Lung (tissue), 11 donors: ENCODE measurements at regions not wholly inside any gene's neighbourhood (a gene's known extent, or its start where the extent isn't known, plus 50 kb on each side); places are given as distances from the start of the nearest gene placed in this dataset.
"Not testable (repeated sequence)": the region's sequence is repeated elsewhere in the genome, so short reads cannot be mapped to it uniquely, and the experiment has no call there.

Source experiments
- ATAC-seq: fragments of 200-7000 bp; cut with Tn5 transposase; one replicate; pipeline ENCODE4 v1.9.1; 2020; ENCODE audit warnings: moderate number of reproducible peaks; ENCODE audit not compliant: insufficient read depth, low FRiP score
- DNase-seq, 3 donors: peaks; one replicate each; pipeline ENCODE4 v3.0.0-alpha.2; 2013 to 2017
- H3K27ac ChIP-seq, 2 donors: one replicate each; pipeline ENCODE4 v1.5.1; 2013; ENCODE audit warnings: mild to moderate bottlenecking in 2 of 2, moderate library complexity in 2 of 2, control low read depth in 1 of 2, inconsistent platforms in 1 of 2, low read depth in 1 of 2, low read length in 1 of 2
- H3K27me3 ChIP-seq, 3 donors: one replicate each; pipeline ENCODE4 v1.5.1; 2013; ENCODE audit warnings: low read length in 2 of 3; ENCODE audit not compliant: control insufficient read depth in 3 of 3, insufficient read depth in 3 of 3
- H3K36me3 ChIP-seq, 4 donors: one replicate each; pipeline ENCODE4 v1.5.1; 2013; ENCODE audit warnings: low read length in 4 of 4, mild to moderate bottlenecking in 1 of 4, moderate library complexity in 1 of 4; ENCODE audit not compliant: control insufficient read depth in 4 of 4, insufficient read depth in 4 of 4
- H3K4me1 ChIP-seq, 5 donors: one replicate each; pipeline ENCODE4 v1.5.1; 2013; ENCODE audit warnings: low read length in 5 of 5, mild to moderate bottlenecking in 2 of 5, moderate library complexity in 1 of 5; ENCODE audit not compliant: control insufficient read depth in 5 of 5, insufficient read depth in 5 of 5
- H3K4me3 ChIP-seq: one replicate; pipeline ENCODE4 v1.5.1; 2013; ENCODE audit warnings: mild to moderate bottlenecking, control low read depth, moderate library complexity
- H3K9ac ChIP-seq, 2 donors: one replicate each; pipeline ENCODE4 v1.5.1; 2013; ENCODE audit warnings: low read length in 2 of 2, control low read depth in 1 of 2; ENCODE audit not compliant: insufficient read depth in 1 of 2
- H3K9me3 ChIP-seq, 4 donors: one replicate each; pipeline ENCODE4 v1.5.1; 2013; ENCODE audit warnings: low read length in 3 of 4, mild to moderate bottlenecking in 1 of 4, moderate library complexity in 1 of 4; ENCODE audit not compliant: control insufficient read depth in 4 of 4, insufficient read depth in 3 of 4
- WGBS, 2 donors: extraction: QIAGEN DNeasy Blood & Tissue Kit; methylation state at CpG; one replicate each; pipeline ENCODE4 v1.1.7; 2013; 5-methylcytosine and 5-hydroxymethylcytosine counted together
- TF ChIP-seq, protein P1 (sequence below): IDR thresholded peaks from 2 replicates; pipeline ENCODE4 v1.5.1; 2012; ENCODE audit warnings: mild to moderate bottlenecking; ENCODE audit errors: control extremely low read depth, extremely low read depth
- donor health status: control.
- donor health status: control.
- donor health status: Bipolar disorder and iron deficiency.
- donor health status: healthy.
- donor health status: DM: yes; HTN: yes; CAD: no.

DNA sequence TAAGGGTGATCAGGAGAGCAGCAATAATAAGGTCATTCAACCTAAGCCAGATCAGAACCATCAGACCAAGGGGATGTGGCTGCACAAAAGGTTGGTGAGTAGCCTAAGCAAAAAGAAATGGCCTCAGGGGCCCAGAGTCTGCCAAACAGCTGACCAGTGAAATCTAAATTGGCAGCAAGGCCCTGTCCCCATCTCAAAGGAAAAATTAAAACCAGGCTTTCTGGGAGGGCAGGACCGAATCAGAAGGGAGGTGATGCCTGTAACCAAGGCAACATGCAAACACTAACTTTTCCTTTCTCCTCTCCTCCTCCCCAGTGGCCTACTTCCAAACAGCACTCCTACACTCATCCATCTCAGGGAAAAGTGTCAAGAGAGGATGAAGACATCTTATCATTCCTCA is 256.4 kb downstream of the NUAK1 start:
- H3K4me3 ChIP-seq: no peak overlapping the region

DNA sequence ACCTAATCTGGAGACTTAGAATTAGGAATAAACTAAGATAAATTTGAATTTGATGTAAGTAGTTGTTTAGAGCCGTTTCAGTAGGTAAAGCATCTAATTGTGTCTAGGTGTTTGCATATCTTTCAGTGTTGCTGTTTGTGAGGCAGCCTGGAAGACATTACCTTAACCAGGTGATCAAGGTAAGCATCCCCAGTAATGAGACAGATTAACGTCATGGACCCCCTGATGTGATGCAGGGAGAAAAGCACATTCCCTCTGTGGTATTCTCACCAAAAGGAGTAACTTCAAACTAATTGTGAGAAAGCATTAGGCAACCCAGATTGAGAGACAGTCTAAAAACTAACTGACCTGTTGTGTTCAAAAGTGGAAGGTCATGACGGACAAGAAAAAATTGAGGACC is 251.6 kb downstream of the NUAK1 start:
- Histone ChIP-seq H3K9ac (no peak overlapping the region), H3K27me3 (no peaks in the 10 kb centered on the region), H3K27ac (no peak overlapping the region), H3K9me3 (no peaks in the 10 kb centered on the region), H3K36me3 (no peaks in the 10 kb centered on the region), H3K4me1 (no peaks in the 10 kb centered on the region), H3K4me3 (no peak overlapping the region)
- TF ChIP-seq, protein P1, sequence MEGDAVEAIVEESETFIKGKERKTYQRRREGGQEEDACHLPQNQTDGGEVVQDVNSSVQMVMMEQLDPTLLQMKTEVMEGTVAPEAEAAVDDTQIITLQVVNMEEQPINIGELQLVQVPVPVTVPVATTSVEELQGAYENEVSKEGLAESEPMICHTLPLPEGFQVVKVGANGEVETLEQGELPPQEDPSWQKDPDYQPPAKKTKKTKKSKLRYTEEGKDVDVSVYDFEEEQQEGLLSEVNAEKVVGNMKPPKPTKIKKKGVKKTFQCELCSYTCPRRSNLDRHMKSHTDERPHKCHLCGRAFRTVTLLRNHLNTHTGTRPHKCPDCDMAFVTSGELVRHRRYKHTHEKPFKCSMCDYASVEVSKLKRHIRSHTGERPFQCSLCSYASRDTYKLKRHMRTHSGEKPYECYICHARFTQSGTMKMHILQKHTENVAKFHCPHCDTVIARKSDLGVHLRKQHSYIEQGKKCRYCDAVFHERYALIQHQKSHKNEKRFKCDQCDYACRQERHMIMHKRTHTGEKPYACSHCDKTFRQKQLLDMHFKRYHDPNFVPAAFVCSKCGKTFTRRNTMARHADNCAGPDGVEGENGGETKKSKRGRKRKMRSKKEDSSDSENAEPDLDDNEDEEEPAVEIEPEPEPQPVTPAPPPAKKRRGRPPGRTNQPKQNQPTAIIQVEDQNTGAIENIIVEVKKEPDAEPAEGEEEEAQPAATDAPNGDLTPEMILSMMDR: no peak
- ATAC-seq: no peak
- WGBS, 2 donors: 89 to 90% methylated on average over 3 of the region's 3 CpGs
- DNase-seq: no peak

More for the DNA sequence above, 256.4 kb downstream of the NUAK1 start:
- Histone ChIP-seq H3K36me3 (no peaks in the 10 kb centered on the region), H3K9me3 (no peaks in the 10 kb centered on the region), H3K9ac (no peak overlapping the region), H3K27ac (no peak overlapping the region), H3K4me1 (no peaks in the 10 kb centered on the region), H3K27me3 (no peaks in the 10 kb centered on the region)
- peak in 2 of 3 donors; percentile 17 to 22 for DNase-seq
- whole genome bisulfite sequencing, 2 donors: 56 to 60% methylated on average over 1 of the region's 1 CpG
- peak; percentile 58 for ATAC-seq
- TF ChIP-seq, protein P1: no peak

DNA sequence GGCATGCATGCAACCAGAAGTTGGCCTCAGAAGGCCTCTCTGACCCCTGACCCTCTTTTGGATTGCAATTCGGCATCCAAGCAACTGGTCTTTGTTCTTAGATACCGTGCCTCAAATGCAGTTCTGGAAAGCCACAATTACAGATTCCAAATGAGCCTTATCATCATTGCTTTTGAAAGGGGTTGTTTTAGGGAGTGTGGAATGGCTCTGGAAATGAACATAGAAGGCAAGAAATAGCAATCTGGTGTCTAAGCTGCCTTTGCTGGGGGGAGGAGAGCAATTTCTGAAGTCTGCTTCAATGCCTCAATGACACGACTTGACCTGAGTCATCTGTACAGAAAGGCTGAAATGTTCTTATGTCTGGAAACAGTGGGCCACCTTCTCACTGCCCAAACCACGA is 250.1 kb downstream of the NUAK1 start:
- Histone ChIP-seq H3K4me1 (no peaks in the 10 kb centered on the region), H3K36me3 (no peaks in the 10 kb centered on the region), H3K9ac (no peak overlapping the region), H3K27ac (no peak overlapping the region), H3K4me3 (no peak overlapping the region), H3K9me3 (no peaks in the 10 kb centered on the region), H3K27me3 (no peaks in the 10 kb centered on the region)
- 70 to 77% methylated on average over 4 of the region's 4 CpGs for WGBS, 2 donors
- TF ChIP-seq, protein P1: no peak
- DNase-seq: peak in 1 of 3 donors; percentile 19
- ATAC-seq: no peak

DNA sequence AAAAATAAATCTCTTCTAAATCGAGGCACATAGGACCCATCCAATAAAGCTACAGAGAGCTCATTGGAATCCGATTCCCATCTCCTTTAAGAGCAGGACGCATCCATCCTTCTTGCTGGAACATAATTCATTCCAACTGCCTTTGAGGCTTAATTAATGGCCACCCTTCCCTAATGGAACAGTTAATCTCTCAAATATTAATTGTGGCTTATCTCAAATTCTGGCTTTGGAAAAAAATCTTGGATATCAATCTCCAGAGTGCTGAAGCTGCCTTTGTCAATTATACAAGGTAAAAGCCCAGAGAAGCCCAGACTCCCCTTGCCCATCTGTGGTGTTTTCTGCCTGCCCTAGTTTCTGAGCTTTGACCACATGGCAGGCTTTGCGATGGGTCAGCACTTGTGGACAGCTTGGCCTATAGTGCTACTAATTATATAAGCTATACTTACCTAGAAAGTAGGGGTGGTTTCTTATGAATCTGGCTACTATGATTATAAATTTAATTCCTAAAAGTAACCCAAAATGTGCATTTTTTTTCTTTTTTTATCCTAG is 246.3 kb downstream of the NUAK1 start:
- WGBS, 2 donors: 77 to 89% methylated on average over 4 of the region's 4 CpGs

DNA sequence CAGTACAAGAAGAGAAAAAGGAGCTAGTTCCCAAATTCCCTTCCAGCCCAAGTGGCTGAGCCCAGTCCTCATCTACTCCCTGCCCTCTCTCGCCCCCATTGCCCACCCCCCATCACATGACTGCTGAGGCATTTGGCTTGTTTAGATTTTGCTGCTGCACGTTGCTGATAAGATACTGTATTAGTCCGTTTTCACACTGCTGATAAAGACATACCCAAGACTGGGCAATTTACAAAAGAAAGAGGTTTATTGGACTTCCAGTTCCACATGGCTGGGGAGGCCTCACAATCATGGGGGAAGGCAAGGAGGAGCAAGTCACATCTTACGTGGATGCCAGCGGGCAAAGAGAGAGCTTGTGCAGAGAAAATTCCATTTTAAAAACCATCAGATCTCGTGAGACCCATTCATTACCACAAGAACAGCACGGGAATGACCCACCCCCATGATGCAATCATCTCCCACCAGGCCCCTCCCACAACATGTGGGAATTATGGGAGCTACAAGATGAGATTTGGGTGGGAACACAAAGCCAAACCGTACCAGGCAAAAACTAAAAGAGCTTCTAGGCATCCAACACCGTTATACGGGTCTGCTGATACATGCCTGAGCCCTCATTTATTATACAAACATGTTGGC is 243.4 kb downstream of the NUAK1 start:
- H3K9ac ChIP-seq, H3K27me3 ChIP-seq, H3K9me3 ChIP-seq, ATAC-seq, H3K4me1 ChIP-seq, DNase-seq, H3K27ac ChIP-seq, H3K4me3 ChIP-seq, H3K36me3 ChIP-seq: not testable (repeated sequence)
- WGBS, 2 donors: 83 to 88% methylated on average over 10 of the region's 10 CpGs

More for the DNA sequence above, 246.3 kb downstream of the NUAK1 start:
- DNase-seq (no peak), ATAC-seq (no peak)
- no peaks in the 10 kb centered on the region for H3K4me1 ChIP-seq
- no peaks in the 10 kb centered on the region for H3K36me3 ChIP-seq
- no peaks in the 10 kb centered on the region for H3K27me3 ChIP-seq
- H3K4me3 ChIP-seq: no peak overlapping the region
- H3K9me3 ChIP-seq: no peaks in the 10 kb centered on the region
- no peak overlapping the region for H3K27ac ChIP-seq
- TF ChIP-seq, protein P1: no peak
- no peak overlapping the region for H3K9ac ChIP-seq
